ENCODE measurements at regions not wholly inside any gene's neighbourhood (a gene's known extent, or its start where the extent isn't known, plus 50 kb on each side); places are given as distances from the start of the nearest gene placed in this dataset.
"Not testable (repeated sequence)": the region's sequence is repeated elsewhere in the genome, so short reads cannot be mapped to it uniquely, and the experiment has no call there.

DNA sequence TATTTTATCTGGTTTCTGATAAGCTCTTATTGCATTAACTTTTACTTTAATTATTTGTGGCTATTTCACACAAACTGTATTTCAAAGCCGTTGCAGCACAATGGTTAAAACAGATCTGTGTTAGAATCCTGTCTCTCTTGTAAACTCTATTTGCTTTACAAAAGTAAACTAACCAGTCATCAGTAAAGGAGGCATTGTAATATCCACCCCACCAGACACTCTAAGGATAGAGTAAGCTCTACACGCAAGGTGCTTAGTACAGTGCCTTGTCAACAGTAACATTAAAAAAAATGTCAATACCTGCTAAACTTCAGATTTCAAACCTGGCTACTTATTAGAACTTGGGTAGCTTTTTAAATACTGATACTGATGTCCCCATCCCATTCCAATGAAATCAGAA lies 228.4 kb downstream of the RCHY1 start:
- no peak for DNase-seq

GRCh38 chr4:75284831-75285230 lies 229.4 kb downstream of the RCHY1 start:
- no peak for DNase-seq

GRCh38 chr4:75280461-75280860 lies 233.7 kb downstream of the RCHY1 start:
- DNase-seq = not testable (repeated sequence)

- no peak for DNase-seq
These were observed 254.9 kb downstream of the RCHY1 start for GRCh38 chr4:75259306-75259705.

DNA sequence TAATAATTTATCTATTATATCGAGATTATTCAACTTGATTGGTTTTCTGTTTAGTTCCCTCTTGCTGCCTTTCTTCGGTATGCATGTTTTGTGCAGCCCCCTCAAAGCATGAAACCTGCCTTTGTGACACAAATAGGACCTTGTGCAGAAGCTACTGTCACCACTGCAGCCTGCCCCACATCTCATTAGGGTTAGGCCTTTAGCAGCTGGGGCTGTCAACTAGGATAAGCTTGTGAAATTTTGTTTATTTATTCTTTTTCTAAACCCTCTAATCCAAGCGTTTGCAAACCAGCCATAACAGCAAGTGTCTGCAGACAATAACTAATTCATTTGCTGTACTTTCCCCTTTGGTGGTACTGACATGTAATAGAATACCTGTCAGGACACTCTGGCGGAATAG lies 258.9 kb downstream of the RCHY1 start:
- no peak for DNase-seq

- DNase-seq = no peak
These were observed 259.5 kb downstream of the RCHY1 start for GRCh38 chr4:75254745-75255144.

GRCh38 chr4:75253094-75253493 lies 261.1 kb downstream of the RCHY1 start:
- not testable (repeated sequence) for DNase-seq

GRCh38 chr4:75251547-75251946 lies 262.7 kb downstream of the RCHY1 start:
- no peak for DNase-seq

GRCh38 chr4:75249739-75250138 lies 264.5 kb downstream of the RCHY1 start:
- DNase-seq = no peak

- DNase-seq = no peak
These were observed 265.3 kb downstream of the RCHY1 start for GRCh38 chr4:75248770-75249407.

GRCh38 chr4:75244325-75244724 lies 269.9 kb downstream of the RCHY1 start:
- DNase-seq = no peak

GRCh38 chr4:75243570-75243969 lies 270.6 kb downstream of the RCHY1 start:
- DNase-seq = no peak

DNA sequence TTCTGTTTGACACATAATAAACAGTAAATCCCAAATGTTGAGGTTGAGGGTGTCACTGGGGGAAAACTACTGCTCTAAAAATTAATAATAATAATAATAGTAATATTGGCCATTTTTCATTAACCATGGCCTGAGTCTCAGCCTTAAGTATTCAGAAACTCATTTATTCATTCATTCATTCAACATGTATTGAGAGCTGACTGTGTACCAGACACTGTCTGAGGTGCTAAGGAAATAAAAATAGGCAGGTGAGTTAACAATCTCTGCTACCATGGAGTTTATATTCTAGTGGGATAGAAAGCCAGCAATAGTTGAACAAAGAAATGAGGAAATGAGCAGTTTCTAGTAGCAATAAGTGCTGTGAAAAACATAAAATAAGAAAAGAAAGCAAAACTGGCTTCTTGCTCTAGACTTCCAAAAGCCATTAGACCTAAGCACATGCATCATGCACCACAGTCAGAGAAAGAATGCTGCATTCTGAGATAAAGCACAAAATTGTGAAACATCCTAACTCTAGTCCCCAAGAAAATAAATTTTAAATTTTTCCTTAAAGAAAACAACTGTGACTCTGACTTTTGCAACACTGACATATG lies 278.7 kb downstream of the RCHY1 start:
- no peak for DNase-seq

DNA sequence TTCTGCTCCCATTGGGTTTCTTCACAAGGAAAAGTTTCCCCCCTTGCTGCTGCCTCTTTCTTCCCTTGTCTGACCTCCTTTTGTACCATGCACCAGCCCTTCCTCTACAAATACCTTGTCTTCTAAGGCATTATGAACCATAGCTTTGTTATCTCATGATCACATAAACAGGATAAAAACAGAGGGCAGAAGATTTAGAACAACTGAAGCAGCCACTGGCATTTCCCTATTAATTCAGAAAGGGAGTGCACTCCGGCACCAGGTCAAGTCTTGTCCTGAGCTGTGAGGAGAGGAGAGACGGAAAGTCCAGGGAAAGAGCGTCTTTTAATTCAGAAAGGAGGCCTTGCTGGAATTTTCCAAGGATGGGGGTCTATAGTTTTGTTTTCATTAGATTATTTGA lies 281.7 kb downstream of the RCHY1 start:
- DNase-seq = no peak

GRCh38 chr4:75229806-75230570 lies 284.2 kb downstream of the RCHY1 start:
- no peak for DNase-seq

GRCh38 chr4:75213480-75213879 lies 280.6 kb downstream of the PARM1 start:
- DNase-seq = no peak

DNA sequence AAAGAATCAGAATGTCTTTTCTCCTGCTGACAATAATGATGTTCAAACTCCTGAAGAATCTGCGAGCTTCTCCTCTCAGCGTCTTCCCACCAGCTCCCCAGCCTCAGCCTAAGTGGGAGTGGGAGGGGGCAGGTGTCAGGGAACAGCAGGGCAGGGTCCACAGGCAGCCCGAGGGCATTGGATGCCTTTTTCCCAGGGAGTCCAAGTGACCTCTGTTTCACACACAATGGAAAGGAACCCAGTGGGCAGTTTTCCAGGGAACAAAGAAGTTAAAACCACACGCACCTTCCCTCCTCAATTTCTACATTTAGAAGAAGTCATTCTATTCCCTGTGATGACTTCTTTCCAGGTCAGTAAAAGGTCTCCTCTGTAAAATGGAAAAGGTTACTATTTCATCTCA lies 278.5 kb downstream of the PARM1 start:
- DNase-seq = no peak

DNA sequence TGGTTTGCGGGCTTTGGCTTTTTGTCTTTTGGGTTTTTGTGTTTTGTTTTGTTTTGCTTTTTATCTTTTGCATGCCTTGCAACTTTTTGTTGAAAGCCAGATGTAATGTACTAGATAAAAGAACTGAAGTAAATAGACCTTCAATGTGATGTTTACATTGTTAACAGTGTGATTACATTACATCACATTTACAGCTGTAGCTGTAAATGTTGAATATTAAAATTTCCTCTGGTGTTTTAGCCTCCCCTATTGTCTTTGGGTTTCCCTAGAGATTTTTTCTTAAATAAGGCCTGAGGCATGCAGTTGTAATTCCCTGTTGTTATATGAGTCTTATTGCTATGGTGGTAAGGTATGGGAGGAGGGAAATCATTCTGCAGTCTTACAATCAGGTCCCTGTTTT lies 275.0 kb downstream of the PARM1 start:
- DNase-seq = no peak

GRCh38 chr4:75195111-75195510 lies 262.2 kb downstream of the PARM1 start:
- DNase-seq = peak; percentile 15

- no peak for DNase-seq
These were observed 261.3 kb downstream of the PARM1 start for GRCh38 chr4:75194180-75194579.

GRCh38 chr4:75192182-75192581 lies 259.3 kb downstream of the PARM1 start:
- not testable (repeated sequence) for DNase-seq

DNA sequence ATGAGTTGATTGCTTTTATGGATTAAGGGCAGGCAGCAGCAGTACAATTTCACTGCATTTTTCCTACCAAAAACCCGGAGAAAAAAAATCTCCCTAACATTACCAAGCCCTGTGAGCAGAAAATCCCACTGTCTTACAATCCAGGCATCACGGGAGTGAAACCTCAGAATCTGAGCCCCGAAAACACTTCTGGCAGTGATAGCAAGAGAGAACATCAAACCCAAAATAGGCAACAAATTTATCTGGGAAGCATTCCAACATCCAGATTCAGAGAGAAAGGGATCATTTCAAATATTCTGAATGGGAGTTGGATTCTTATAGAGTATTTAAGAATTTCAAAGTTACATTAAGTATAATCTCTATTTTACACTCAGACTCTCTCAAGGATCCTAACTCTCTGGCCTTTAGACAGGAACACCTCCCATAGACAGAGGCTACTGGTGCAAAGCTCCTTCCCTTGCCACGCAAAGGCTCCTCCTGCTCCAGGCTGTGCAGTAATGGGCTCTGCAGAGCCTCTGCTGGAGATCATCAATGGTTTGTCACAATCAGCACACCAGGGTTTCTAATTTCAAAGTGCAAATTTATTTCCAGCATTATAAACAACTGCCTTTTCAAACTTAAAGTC lies 256.9 kb downstream of the PARM1 start:
- no peak for DNase-seq
